HUES48 (cell line): ENCODE measurements at regions not wholly inside any gene's neighbourhood (a gene's known extent, or its start where the extent isn't known, plus 50 kb on each side); places are given as distances from the start of the nearest gene placed in this dataset.

ENCODE experiments used
- H3K27ac ChIP-seq: one replicate; pipeline ENCODE4 v1.7.0; 2013; ENCODE audit warnings: low read depth, low read length, inconsistent platforms
- H3K27me3 ChIP-seq: 2 replicates; pipeline ENCODE4 v1.6.1; 2013; ENCODE audit warnings: mild to moderate bottlenecking, low read length; ENCODE audit not compliant: control insufficient read depth, insufficient read depth
- H3K36me3 ChIP-seq: 2 replicates; pipeline ENCODE4 v1.6.1; 2013; ENCODE audit warnings: low read length; ENCODE audit not compliant: control insufficient read depth, insufficient read depth
- H3K4me1 ChIP-seq: 2 replicates; pipeline ENCODE4 v1.6.1; 2013; ENCODE audit warnings: mild to moderate bottlenecking, low read length; ENCODE audit not compliant: control insufficient read depth, insufficient read depth
- H3K4me3 ChIP-seq: 2 replicates; pipeline ENCODE4 v1.5.1; 2013; ENCODE audit warnings: mild to moderate bottlenecking, low read depth, low read length
- H3K9ac ChIP-seq: 2 replicates; pipeline ENCODE4 v1.6.1; 2013; ENCODE audit warnings: mild to moderate bottlenecking, low read depth, low read length, moderate library complexity
- H3K9me3 ChIP-seq: 2 replicates; pipeline ENCODE4 v1.6.1; 2013; ENCODE audit warnings: low read length; ENCODE audit not compliant: control insufficient read depth, insufficient read depth

- peaks cover 8% of the 10 kb centered on the region for H3K9me3 ChIP-seq
- H3K36me3 ChIP-seq, result no peaks in the 10 kb centered on the region
- H3K4me1 ChIP-seq, result no peaks in the 10 kb centered on the region
- H3K4me3 ChIP-seq, result no peak overlapping the region
- no peak overlapping the region for H3K27ac ChIP-seq
- no peaks in the 10 kb centered on the region for H3K27me3 ChIP-seq
- H3K9ac ChIP-seq, result no peak overlapping the region
Measured at GRCh38 chr1:58367217-58367616, 179.3 kb downstream of the OMA1 start.

GRCh38 chr1:58365328-58365727 is 181.2 kb downstream of the OMA1 start:
- Histone ChIP-seq H3K9me3 (no peaks in the 10 kb centered on the region), H3K36me3 (no peaks in the 10 kb centered on the region), H3K4me3 (no peak overlapping the region), H3K9ac (no peak overlapping the region), H3K4me1 (no peaks in the 10 kb centered on the region), H3K27ac (no peak overlapping the region), H3K27me3 (no peaks in the 10 kb centered on the region)

GRCh38 chr1:58363585-58363984 is 182.9 kb downstream of the OMA1 start:
- no peak overlapping the region for H3K27ac ChIP-seq
- H3K4me3 ChIP-seq, result no peak overlapping the region
- no peaks in the 10 kb centered on the region for H3K9me3 ChIP-seq
- no peaks in the 10 kb centered on the region for H3K36me3 ChIP-seq
- H3K27me3 ChIP-seq, result peaks cover 2% of the 10 kb centered on the region; the same call in 1 of the 2 replicates
- no peak overlapping the region for H3K9ac ChIP-seq
- H3K4me1 ChIP-seq, result no peaks in the 10 kb centered on the region

- H3K27ac ChIP-seq, result no peak overlapping the region
- H3K9ac ChIP-seq, result no peak overlapping the region
- no peaks in the 10 kb centered on the region for H3K9me3 ChIP-seq
- no peak overlapping the region for H3K4me3 ChIP-seq
- peaks cover 14% of the 10 kb centered on the region for H3K4me1 ChIP-seq
- H3K36me3 ChIP-seq, result no peaks in the 10 kb centered on the region
- peaks cover 2% of the 10 kb centered on the region; the same call in 1 of the 2 replicates for H3K27me3 ChIP-seq
Measured at GRCh38 chr1:58361134-58361533, 185.4 kb downstream of the OMA1 start.

- no peak overlapping the region for H3K9ac ChIP-seq
- H3K4me3 ChIP-seq, result no peak overlapping the region
- H3K27ac ChIP-seq, result no peak overlapping the region
- H3K27me3 ChIP-seq, result peaks cover 2% of the 10 kb centered on the region; the same call in 1 of the 2 replicates
- no peaks in the 10 kb centered on the region for H3K9me3 ChIP-seq
- H3K4me1 ChIP-seq, result peaks cover 14% of the 10 kb centered on the region
- no peaks in the 10 kb centered on the region for H3K36me3 ChIP-seq
Measured at GRCh38 chr1:58358346-58358745, 188.2 kb downstream of the OMA1 start.

GRCh38 chr1:58356402-58356801 is 190.1 kb downstream of the OMA1 start:
- no peaks in the 10 kb centered on the region for H3K9me3 ChIP-seq
- peaks cover 2% of the 10 kb centered on the region; the same call in 1 of the 2 replicates for H3K27me3 ChIP-seq
- no peak overlapping the region for H3K9ac ChIP-seq

GRCh38 chr1:58353168-58353567 is 193.4 kb downstream of the OMA1 start:
- H3K9me3 ChIP-seq, result no peaks in the 10 kb centered on the region
- H3K4me1 ChIP-seq, result peaks cover 11% of the 10 kb centered on the region
- no peak overlapping the region for H3K27ac ChIP-seq
- H3K27me3 ChIP-seq, result no peaks in the 10 kb centered on the region
- H3K36me3 ChIP-seq, result no peaks in the 10 kb centered on the region
- no peak overlapping the region for H3K4me3 ChIP-seq
- H3K9ac ChIP-seq, result no peak overlapping the region

More at GRCh38 chr1:58356402-58356801, 190.1 kb downstream of the OMA1 start:
- H3K36me3 ChIP-seq, result no peaks in the 10 kb centered on the region
- no peak overlapping the region for H3K4me3 ChIP-seq
- no peak overlapping the region for H3K27ac ChIP-seq
- peaks cover 14% of the 10 kb centered on the region for H3K4me1 ChIP-seq

GRCh38 chr1:58352476-58353092 is 193.9 kb downstream of the OMA1 start:
- Histone ChIP-seq H3K9me3 (no peaks in the 10 kb centered on the region), H3K4me1 (peaks cover 5% of the 10 kb centered on the region), H3K27ac (no peak overlapping the region), H3K9ac (no peak overlapping the region), H3K36me3 (no peaks in the 10 kb centered on the region), H3K27me3 (no peaks in the 10 kb centered on the region), H3K4me3 (no peak overlapping the region)

GRCh38 chr1:58346036-58346355 is 200.5 kb downstream of the OMA1 start:
- Histone ChIP-seq H3K27ac (no peak overlapping the region), H3K27me3 (no peaks in the 10 kb centered on the region), H3K9ac (no peak overlapping the region), H3K4me1 (peaks cover 18% of the 10 kb centered on the region), H3K36me3 (no peaks in the 10 kb centered on the region), H3K9me3 (no peaks in the 10 kb centered on the region), H3K4me3 (no peak overlapping the region)

GRCh38 chr1:58345215-58346035 is 201.1 kb downstream of the OMA1 start:
- Histone ChIP-seq H3K4me3 (no peak overlapping the region), H3K36me3 (no peaks in the 10 kb centered on the region), H3K27ac (no peak overlapping the region), H3K9ac (no peak overlapping the region), H3K27me3 (no peaks in the 10 kb centered on the region), H3K4me1 (peaks cover 18% of the 10 kb centered on the region), H3K9me3 (no peaks in the 10 kb centered on the region)

GRCh38 chr1:58340185-58340584 is 206.3 kb downstream of the OMA1 start:
- H3K36me3 ChIP-seq, result no peaks in the 10 kb centered on the region
- H3K27ac ChIP-seq, result no peak overlapping the region
- no peak overlapping the region for H3K9ac ChIP-seq
- no peak overlapping the region for H3K4me3 ChIP-seq
- H3K27me3 ChIP-seq, result no peaks in the 10 kb centered on the region
- H3K4me1 ChIP-seq, result peaks cover 6% of the 10 kb centered on the region
- no peaks in the 10 kb centered on the region for H3K9me3 ChIP-seq
